ENCODE measurements at regions not wholly inside any gene's neighbourhood (a gene's known extent, or its start where the extent isn't known, plus 50 kb on each side); places are given as distances from the start of the nearest gene placed in this dataset.

- no peak overlapping the region for H3K4me3 ChIP-seq (ENCODE audit: insufficient read depth, low read length)
- H3K4me1 ChIP-seq (ENCODE audit: insufficient read depth, low read length): no peaks in the 10 kb centered on the region
- no peak for DNase-seq (ENCODE audit: insufficient read length, low spot score, missing footprints)
- no peaks in the 10 kb centered on the region for H3K79me2 ChIP-seq (ENCODE audit: insufficient read depth, low read length)
- no peaks in the 10 kb centered on the region for H4K20me1 ChIP-seq (ENCODE audit: insufficient read depth, low read length)
- H3K4me2 ChIP-seq (ENCODE audit: insufficient read depth, low read length): no peak overlapping the region
- TF ChIP-seq, protein P1, sequence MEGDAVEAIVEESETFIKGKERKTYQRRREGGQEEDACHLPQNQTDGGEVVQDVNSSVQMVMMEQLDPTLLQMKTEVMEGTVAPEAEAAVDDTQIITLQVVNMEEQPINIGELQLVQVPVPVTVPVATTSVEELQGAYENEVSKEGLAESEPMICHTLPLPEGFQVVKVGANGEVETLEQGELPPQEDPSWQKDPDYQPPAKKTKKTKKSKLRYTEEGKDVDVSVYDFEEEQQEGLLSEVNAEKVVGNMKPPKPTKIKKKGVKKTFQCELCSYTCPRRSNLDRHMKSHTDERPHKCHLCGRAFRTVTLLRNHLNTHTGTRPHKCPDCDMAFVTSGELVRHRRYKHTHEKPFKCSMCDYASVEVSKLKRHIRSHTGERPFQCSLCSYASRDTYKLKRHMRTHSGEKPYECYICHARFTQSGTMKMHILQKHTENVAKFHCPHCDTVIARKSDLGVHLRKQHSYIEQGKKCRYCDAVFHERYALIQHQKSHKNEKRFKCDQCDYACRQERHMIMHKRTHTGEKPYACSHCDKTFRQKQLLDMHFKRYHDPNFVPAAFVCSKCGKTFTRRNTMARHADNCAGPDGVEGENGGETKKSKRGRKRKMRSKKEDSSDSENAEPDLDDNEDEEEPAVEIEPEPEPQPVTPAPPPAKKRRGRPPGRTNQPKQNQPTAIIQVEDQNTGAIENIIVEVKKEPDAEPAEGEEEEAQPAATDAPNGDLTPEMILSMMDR (IDR thresholded peaks at IDR 0.05; ENCODE audit: extremely low read depth, low read depth, low read length): no peak
- H2AFZ ChIP-seq (ENCODE audit: low read length): no peak overlapping the region
- no peaks in the 10 kb centered on the region for H3K36me3 ChIP-seq (ENCODE audit: insufficient read depth, low read length)
- no peak overlapping the region for H3K27ac ChIP-seq (ENCODE audit: low read depth, low read length)
- peaks cover 8% of the 10 kb centered on the region for H3K27me3 ChIP-seq (ENCODE audit: insufficient read depth, low read length)
- H3K9me3 ChIP-seq (ENCODE audit: low read depth, low read length): no peaks in the 10 kb centered on the region
Measured at GRCh38 chr1:116265931-116266863, 106.8 kb upstream of the ATP1A1 start.

DNA sequence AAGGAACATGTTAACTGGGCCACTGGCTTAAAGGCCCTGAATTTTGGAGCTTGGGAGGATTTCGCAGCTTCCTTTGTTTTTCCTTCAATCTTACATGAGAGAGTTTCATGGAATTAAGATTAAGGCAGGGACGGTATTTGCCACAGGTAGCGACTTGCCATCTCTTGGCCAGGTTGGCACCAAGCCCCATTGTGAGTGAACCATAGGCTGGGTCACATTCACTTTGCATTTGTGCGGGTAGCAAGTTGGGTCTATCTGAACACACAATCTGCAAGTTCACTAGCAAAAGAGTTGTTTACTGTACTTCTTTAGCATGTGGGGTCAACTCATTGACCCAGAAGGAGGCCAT is 106.2 kb upstream of the ATP1A1 start:
- Histone ChIP-seq H3K36me3 (ENCODE audit: insufficient read depth, low read length) (no peaks in the 10 kb centered on the region), H3K4me2 (ENCODE audit: insufficient read depth, low read length) (no peak overlapping the region), H3K27me3 (ENCODE audit: insufficient read depth, low read length) (peaks cover 8% of the 10 kb centered on the region), H3K4me1 (ENCODE audit: insufficient read depth, low read length) (no peaks in the 10 kb centered on the region), H3K4me3 (ENCODE audit: insufficient read depth, low read length) (no peak overlapping the region), H2AFZ (ENCODE audit: low read length) (no peak overlapping the region), H3K79me2 (ENCODE audit: insufficient read depth, low read length) (no peaks in the 10 kb centered on the region), H3K27ac (ENCODE audit: low read depth, low read length) (no peak overlapping the region), H3K9me3 (ENCODE audit: low read depth, low read length) (no peaks in the 10 kb centered on the region), H4K20me1 (ENCODE audit: insufficient read depth, low read length) (no peaks in the 10 kb centered on the region)
- DNase-seq (ENCODE audit: insufficient read length, low spot score, missing footprints): no peak
- TF ChIP-seq, protein P1 (IDR thresholded peaks at IDR 0.05; ENCODE audit: extremely low read depth, low read depth, low read length): no peak

GRCh38 chr1:116268211-116268610 is 104.8 kb upstream of the ATP1A1 start:
- Histone ChIP-seq H3K9me3 (ENCODE audit: low read depth, low read length) (no peaks in the 10 kb centered on the region), H3K27ac (ENCODE audit: low read depth, low read length) (no peak overlapping the region), H3K27me3 (ENCODE audit: insufficient read depth, low read length) (peaks cover 4% of the 10 kb centered on the region)

More at GRCh38 chr1:116268211-116268610, 104.8 kb upstream of the ATP1A1 start:
- H3K4me1 ChIP-seq (ENCODE audit: insufficient read depth, low read length): no peaks in the 10 kb centered on the region
- H4K20me1 ChIP-seq (ENCODE audit: insufficient read depth, low read length): no peaks in the 10 kb centered on the region
- H3K4me3 ChIP-seq (ENCODE audit: insufficient read depth, low read length): no peak overlapping the region
- no peaks in the 10 kb centered on the region for H3K79me2 ChIP-seq (ENCODE audit: insufficient read depth, low read length)
- no peak overlapping the region for H3K4me2 ChIP-seq (ENCODE audit: insufficient read depth, low read length)
- TF ChIP-seq, protein P1 (IDR thresholded peaks at IDR 0.05; ENCODE audit: extremely low read depth, low read depth, low read length): no peak
- no peak overlapping the region for H2AFZ ChIP-seq (ENCODE audit: low read length)
- no peak for DNase-seq (ENCODE audit: insufficient read length, low spot score, missing footprints)
- H3K36me3 ChIP-seq (ENCODE audit: insufficient read depth, low read length): no peaks in the 10 kb centered on the region
